Dermis microvascular lymphatic vessel endothelial cell (primary cell): ENCODE measurements at regions not wholly inside any gene's neighbourhood (a gene's known extent, or its start where the extent isn't known, plus 50 kb on each side); places are given as distances from the start of the nearest gene placed in this dataset.

Experiments
- DNase-seq, 2 donors: peaks; one replicate each; pipeline versions ENCODE4 v3.0.0 to v3.0.0-alpha.2; 2010; ENCODE audit warnings: low read depth in 2 of 2

GRCh38 chr10:29692121-29692539 lies 57.4 kb upstream of the SVIL start:
- DNase-seq: peak; percentile 55 to 84

- peak in 1 of 2 donors; percentile 94 for DNase-seq
These were observed 56.8 kb upstream of the SVIL start for GRCh38 chr10:29691564-29692072.

- DNase-seq: peak; percentile 26 to 90
These were observed 54.2 kb upstream of the SVIL start for GRCh38 chr10:29689001-29689400.

- DNase-seq: peak in 1 of 2 donors; percentile 26
These were observed 53.5 kb upstream of the SVIL start for GRCh38 chr10:29688230-29688661.

- DNase-seq: no peak
These were observed 52.8 kb upstream of the SVIL start for GRCh38 chr10:29687421-29688164.

GRCh38 chr10:29685506-29685905 lies 50.7 kb upstream of the SVIL start:
- DNase-seq: no peak
